ENCODE measurements at regions not wholly inside any gene's neighbourhood (a gene's known extent, or its start where the extent isn't known, plus 50 kb on each side); places are given as distances from the start of the nearest gene placed in this dataset.

- Histone ChIP-seq H3K36me3 (no peaks in the 10 kb centered on the region), H3K4me3 (no peak overlapping the region), H3K27me3 (no peaks in the 10 kb centered on the region), H3K27ac (no peak overlapping the region), H3K9me3 (no peaks in the 10 kb centered on the region), H3K4me1 (no peaks in the 10 kb centered on the region)
- intact Hi-C loops (cut with DNase I), result no loop called here
- no peak for TF ChIP-seq CTCF (IDR thresholded peaks at IDR 0.05)
- no peak for DNase-seq (ENCODE audit: low spot score in 2 of 2)
These were observed 56.0 kb upstream of the CD53 start for GRCh38 chr1:110816945-110817344.

DNA sequence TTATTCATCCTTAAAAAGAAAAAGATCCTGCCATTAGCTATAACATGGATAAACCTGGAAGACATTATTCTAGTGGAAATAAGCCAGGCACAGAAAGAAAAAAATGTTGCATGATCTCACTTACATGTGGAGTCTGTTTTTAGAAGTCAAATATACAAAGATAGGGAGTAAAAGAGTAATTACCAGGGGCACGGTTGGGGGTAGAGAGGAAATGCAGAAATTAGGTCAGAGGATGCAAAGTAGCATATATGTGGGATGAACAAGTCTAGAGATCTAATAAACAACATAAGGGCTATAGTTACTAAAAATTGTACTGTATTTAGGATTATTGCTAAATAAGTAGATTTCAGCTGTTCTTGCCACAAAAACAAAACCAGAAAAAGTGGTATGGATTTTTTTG, 61.4 kb upstream of the CD53 start:
- TF ChIP-seq CTCF (IDR thresholded peaks at IDR 0.05), result no peak
- H3K9me3 ChIP-seq, result no peaks in the 10 kb centered on the region
- H3K27me3 ChIP-seq, result no peaks in the 10 kb centered on the region
- H3K36me3 ChIP-seq, result no peaks in the 10 kb centered on the region
- H3K27ac ChIP-seq, result no peak overlapping the region
- no peak for DNase-seq (ENCODE audit: low spot score in 2 of 2)
- no peaks in the 10 kb centered on the region for H3K4me1 ChIP-seq
- intact Hi-C loops (cut with DNase I), result no loop called here
- no peak overlapping the region for H3K4me3 ChIP-seq

DNA sequence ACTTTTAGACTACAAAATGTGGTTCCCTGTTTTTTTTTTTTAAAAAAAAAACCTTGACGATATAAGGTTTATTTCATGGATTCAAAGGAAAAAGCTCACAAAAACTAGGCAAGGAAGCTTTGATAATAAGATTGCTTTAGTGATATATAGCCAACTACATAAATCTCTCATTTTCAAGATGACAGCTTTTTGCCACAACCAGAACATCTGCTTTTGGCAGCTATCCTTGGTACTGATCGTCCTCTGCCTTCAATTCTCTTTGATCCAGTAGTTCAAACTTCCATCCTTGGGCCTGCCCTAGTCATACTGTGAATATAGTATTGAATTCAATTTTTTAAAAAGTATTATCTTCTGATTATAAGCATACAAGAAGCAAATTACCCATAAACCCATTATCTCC, 72.9 kb upstream of the CD53 start:
- intact Hi-C loops (cut with DNase I), result no loop called here
- Histone ChIP-seq H3K36me3 (no peaks in the 10 kb centered on the region), H3K27me3 (no peaks in the 10 kb centered on the region), H3K27ac (no peak overlapping the region), H3K4me1 (no peaks in the 10 kb centered on the region), H3K9me3 (no peaks in the 10 kb centered on the region), H3K4me3 (no peak overlapping the region)
- no peak for DNase-seq (ENCODE audit: low spot score in 2 of 2)
- no peak for TF ChIP-seq CTCF (IDR thresholded peaks at IDR 0.05)

- H3K36me3 ChIP-seq, result no peaks in the 10 kb centered on the region
- no peak overlapping the region for H3K4me3 ChIP-seq
- H3K27ac ChIP-seq, result no peak overlapping the region
- intact Hi-C loops (cut with DNase I), result no loop called here
- H3K27me3 ChIP-seq, result no peaks in the 10 kb centered on the region
- H3K4me1 ChIP-seq, result no peaks in the 10 kb centered on the region
- no peaks in the 10 kb centered on the region for H3K9me3 ChIP-seq
- TF ChIP-seq CTCF (IDR thresholded peaks at IDR 0.05), result no peak
- DNase-seq (ENCODE audit: low spot score in 2 of 2), result no peak
These were observed 74.2 kb upstream of the CD53 start for GRCh38 chr1:110798691-110799256.

DNA sequence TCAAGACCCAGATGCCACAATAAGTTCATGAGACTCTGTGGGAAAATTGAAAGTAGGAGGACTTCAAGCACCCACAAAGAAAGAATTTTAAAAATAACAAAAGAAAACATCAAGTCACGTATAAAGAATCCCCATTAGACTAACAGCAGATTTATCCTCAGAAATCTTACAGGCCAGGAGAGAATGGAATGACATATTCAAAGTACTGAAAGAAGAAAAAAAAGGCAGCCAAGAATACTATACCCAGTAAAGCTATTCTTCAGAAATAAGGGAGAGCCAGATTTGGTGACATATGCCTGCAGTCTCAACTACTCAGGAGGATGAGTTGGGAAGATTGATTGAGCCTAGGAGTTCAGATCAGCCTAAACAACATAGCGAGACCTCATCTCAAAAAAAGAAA, 84.3 kb upstream of the CD53 start:
- Histone ChIP-seq H3K4me1 (no peaks in the 10 kb centered on the region), H3K9me3 (peaks cover 0 to 3% of the 10 kb centered on the region in 2 donors), H3K36me3 (no peaks in the 10 kb centered on the region), H3K27ac (no peak overlapping the region), H3K27me3 (no peaks in the 10 kb centered on the region), H3K4me3 (no peak overlapping the region)
- TF ChIP-seq CTCF (IDR thresholded peaks at IDR 0.05), result no peak
- DNase-seq (ENCODE audit: low spot score in 2 of 2), result no peak
- intact Hi-C loops (cut with DNase I), result no loop called here

Measured in ascending aorta (tissue), 2 donors.